ENCODE measurements at regions not wholly inside any gene's neighbourhood (a gene's known extent, or its start where the extent isn't known, plus 50 kb on each side); places are given as distances from the start of the nearest gene placed in this dataset.

- Histone ChIP-seq H3K4me1 (no peaks in the 10 kb centered on the region), H3K9me3 (no peaks in the 10 kb centered on the region), H3K27me3 (no peaks in the 10 kb centered on the region), H3K27ac (no peak overlapping the region), H3K4me3 (no peak overlapping the region), H3K36me3 (replicated peaks in 1 of 2; ENCODE audit: insufficient read depth in 1 of 2, low read depth in 2 of 2) (no peaks in the 10 kb centered on the region)
- WGBS, 2 donors = 91 to 97% methylated on average over 3 of the region's 3 CpGs
- ATAC-seq (no peak), DNase-seq (no peak)
- intact Hi-C loops (cut with DNase I) = no loop called here
- TF ChIP-seq CTCF (IDR thresholded peaks at IDR 0.05) (no peak), POLR2A (IDR thresholded peaks at IDR 0.05) (no peak)
Measured at GRCh38 chr6:156595476-156595875, 181.7 kb upstream of the ARID1B start.

- no peak overlapping the region for H3K4me3 ChIP-seq
- no peaks in the 10 kb centered on the region for H3K36me3 ChIP-seq (replicated peaks in 1 of 2; ENCODE audit: insufficient read depth in 1 of 2, low read depth in 2 of 2)
- H3K4me1 ChIP-seq = no peaks in the 10 kb centered on the region
- ATAC-seq (no peak), DNase-seq (no peak)
- intact Hi-C loops (cut with DNase I) = no loop called here
- H3K27me3 ChIP-seq = no peaks in the 10 kb centered on the region
- TF ChIP-seq CTCF (IDR thresholded peaks at IDR 0.05) (no peak), POLR2A (IDR thresholded peaks at IDR 0.05) (no peak)
- 80 to 81% methylated on average over 3 of the region's 3 CpGs for WGBS, 2 donors
- H3K27ac ChIP-seq = no peak overlapping the region
- no peaks in the 10 kb centered on the region for H3K9me3 ChIP-seq
Measured at GRCh38 chr6:156593893-156594292, 183.3 kb upstream of the ARID1B start.

GRCh38 chr6:156593127-156593526, 184.1 kb upstream of the ARID1B start:
- no peak for ATAC-seq
- no peaks in the 10 kb centered on the region for H3K9me3 ChIP-seq
- H3K36me3 ChIP-seq (replicated peaks in 1 of 2; ENCODE audit: insufficient read depth in 1 of 2, low read depth in 2 of 2) = no peaks in the 10 kb centered on the region
- H3K4me3 ChIP-seq = no peak overlapping the region
- 68 to 79% methylated on average over 1 of the region's 1 CpG for WGBS, 2 donors
- H3K27ac ChIP-seq = no peak overlapping the region
- DNase-seq = no peak
- TF ChIP-seq POLR2A (IDR thresholded peaks at IDR 0.05) (no peak), CTCF (IDR thresholded peaks at IDR 0.05) (no peak)
- intact Hi-C loops (cut with DNase I) = no loop called here
- H3K27me3 ChIP-seq = no peaks in the 10 kb centered on the region
- H3K4me1 ChIP-seq = no peaks in the 10 kb centered on the region

- H3K27ac ChIP-seq = no peak overlapping the region
- no peaks in the 10 kb centered on the region for H3K4me1 ChIP-seq
- no peak overlapping the region for H3K4me3 ChIP-seq
- no peaks in the 10 kb centered on the region for H3K27me3 ChIP-seq
- H3K36me3 ChIP-seq (replicated peaks in 1 of 2; ENCODE audit: insufficient read depth in 1 of 2, low read depth in 2 of 2) = no peaks in the 10 kb centered on the region
- DNase-seq = no peak
- WGBS, 2 donors = 89 to 92% methylated on average over 1 to 6 of the region's 6 CpGs
- intact Hi-C loops (cut with DNase I) = no loop called here
- TF ChIP-seq POLR2A (IDR thresholded peaks at IDR 0.05) = no peak
- TF ChIP-seq CTCF (IDR thresholded peaks at IDR 0.05) = no peak
- no peaks in the 10 kb centered on the region for H3K9me3 ChIP-seq
- no peak for ATAC-seq
Measured at GRCh38 chr6:156590482-156590881, 186.7 kb upstream of the ARID1B start.

GRCh38 chr6:156589281-156589680, 187.9 kb upstream of the ARID1B start:
- DNase-seq = no peak
- WGBS, 2 donors = 71 to 79% methylated on average over 1 of the region's 1 CpG
- TF ChIP-seq CTCF (IDR thresholded peaks at IDR 0.05) (no peak), POLR2A (IDR thresholded peaks at IDR 0.05) (no peak)

More at GRCh38 chr6:156589281-156589680, 187.9 kb upstream of the ARID1B start:
- ATAC-seq = no peak
- Histone ChIP-seq H3K9me3 (no peaks in the 10 kb centered on the region), H3K4me3 (no peak overlapping the region), H3K36me3 (replicated peaks in 1 of 2; ENCODE audit: insufficient read depth in 1 of 2, low read depth in 2 of 2) (no peaks in the 10 kb centered on the region), H3K27me3 (no peaks in the 10 kb centered on the region), H3K4me1 (no peaks in the 10 kb centered on the region), H3K27ac (no peak overlapping the region)
- intact Hi-C loops (cut with DNase I) = no loop called here

All from body of pancreas (tissue), 4 donors.